Activated CD4-positive, alpha-beta memory T cell treated with anti-CD3 and anti-CD28 coated beads for 36 hours (primary cell): ENCODE measurements at regions not wholly inside any gene's neighbourhood (a gene's known extent, or its start where the extent isn't known, plus 50 kb on each side); places are given as distances from the start of the nearest gene placed in this dataset.
"Not testable (repeated sequence)": the region's sequence is repeated elsewhere in the genome, so short reads cannot be mapped to it uniquely, and the experiment has no call there.

Experiments used
- CTCF ChIA-PET: fragments of 350-600 bp; sonication (Branson Sonifier 250); formaldehyde crosslinking; loops from one replicate; lab custom pipeline; 2021; ENCODE audit warnings: antibody characterized with exemption, inconsistent platforms; lab: Charles Lee
- POLR2A ChIA-PET: fragments of 350-600 bp; sonication (Branson Sonifier 250); formaldehyde crosslinking; loops from one replicate; lab custom pipeline; 2021; ENCODE audit warnings: antibody characterized with exemption; lab: Charles Lee
- DNase-seq: peaks from one replicate; pipeline ENCODE4 v3.0.0-alpha.2; 2020
- H3K27ac Mint-ChIP-seq: one replicate; pipeline ENCODE4 v1.8.0; 2021; ENCODE audit warnings: mixed read lengths
- H3K27me3 Mint-ChIP-seq: one replicate; pipeline ENCODE4 v1.8.0; 2021; ENCODE audit warnings: mixed read lengths
- H3K36me3 Mint-ChIP-seq: one replicate; pipeline ENCODE4 v1.8.0; 2021; ENCODE audit warnings: mixed read lengths
- H3K4me1 Mint-ChIP-seq: one replicate; pipeline ENCODE4 v1.8.0; 2021; ENCODE audit warnings: low read depth, mixed read lengths
- H3K4me3 Mint-ChIP-seq: one replicate; pipeline ENCODE4 v1.8.0; 2021; ENCODE audit warnings: mild to moderate bottlenecking, mixed read lengths
- H3K9me3 Mint-ChIP-seq: one replicate; pipeline ENCODE4 v1.8.0; 2021; ENCODE audit warnings: mixed read lengths
- intact Hi-C: fragments of 100-400 bp; cut with micrococcal nuclease; formaldehyde crosslinking; loops from one replicate; pipeline ENCODE4 v1.15.1; 2023

- ChIA-PET CTCF (no interaction called here), POLR2A (no interaction called here)
- intact Hi-C loops, result no loop called here
- Mint-ChIP-seq H3K27ac (no peak overlapping the region), H3K4me3 (no peak overlapping the region), H3K36me3 (no peaks in the 10 kb centered on the region), H3K9me3 (no peaks in the 10 kb centered on the region), H3K4me1 (no peaks in the 10 kb centered on the region), H3K27me3 (peaks cover 3% of the 10 kb centered on the region)
- no peak for DNase-seq
These were observed 249.0 kb downstream of the SETD4 start for GRCh38 chr21:35811191-35811806.

DNA sequence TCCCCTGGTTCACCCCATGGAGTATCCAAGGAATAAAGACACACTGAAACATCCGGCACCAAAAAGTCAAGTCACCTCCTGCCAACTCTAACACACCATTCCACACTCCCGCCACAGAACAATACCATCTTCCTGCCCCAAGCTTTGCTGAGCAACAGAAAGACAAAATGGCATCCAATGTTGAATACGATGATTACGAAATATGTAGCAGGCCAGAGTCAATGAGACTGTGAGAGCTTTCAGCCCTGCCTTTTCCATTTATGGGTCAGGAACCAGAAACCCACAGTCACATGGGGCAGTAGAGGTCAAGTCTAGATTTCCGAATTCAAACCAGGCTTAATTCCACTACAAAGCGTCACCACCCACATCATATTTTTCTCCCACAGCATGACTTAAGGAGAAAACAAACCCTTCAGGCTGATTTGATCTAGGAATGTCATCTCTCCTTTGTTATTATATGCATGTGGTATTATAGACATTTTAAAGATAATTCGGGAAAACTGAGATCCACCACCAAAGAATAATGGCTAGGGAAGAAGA lies 249.8 kb downstream of the SETD4 start:
- no peaks in the 10 kb centered on the region for H3K36me3 Mint-ChIP-seq
- intact Hi-C loops, result no loop called here
- DNase-seq, result no peak
- CTCF ChIA-PET, result no interaction called here
- H3K27ac Mint-ChIP-seq, result no peak overlapping the region
- POLR2A ChIA-PET, result no interaction called here
- no peaks in the 10 kb centered on the region for H3K9me3 Mint-ChIP-seq
- no peaks in the 10 kb centered on the region for H3K4me1 Mint-ChIP-seq
- H3K27me3 Mint-ChIP-seq, result peaks cover 5% of the 10 kb centered on the region
- H3K4me3 Mint-ChIP-seq, result no peak overlapping the region

DNA sequence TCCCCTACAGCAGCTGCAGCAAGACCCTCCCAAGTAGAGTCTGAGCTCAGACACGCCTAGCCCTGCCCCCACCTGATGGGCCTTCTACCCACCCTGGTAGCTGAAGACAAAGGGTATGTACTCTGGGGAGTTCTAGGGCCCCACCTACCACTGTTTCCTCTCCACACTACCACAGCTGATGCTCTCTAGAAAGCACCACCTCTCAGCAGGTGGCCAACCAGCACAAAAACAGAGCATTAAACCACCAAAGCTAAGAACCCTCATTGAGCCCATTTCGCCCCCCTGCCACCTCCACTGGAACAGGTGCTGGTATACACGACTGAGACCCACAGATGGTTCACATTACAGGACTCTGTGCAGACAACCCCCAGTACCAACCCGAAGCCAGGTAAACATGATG lies 258.9 kb downstream of the SETD4 start:
- Mint-ChIP-seq H3K27me3 (peaks cover 17% of the 10 kb centered on the region), H3K9me3 (no peaks in the 10 kb centered on the region), H3K4me1 (no peaks in the 10 kb centered on the region), H3K27ac (no peak overlapping the region), H3K36me3 (no peaks in the 10 kb centered on the region), H3K4me3 (no peak overlapping the region)
- intact Hi-C loops, result no loop called here
- ChIA-PET CTCF (no interaction called here), POLR2A (no interaction called here)
- no peak for DNase-seq

DNA sequence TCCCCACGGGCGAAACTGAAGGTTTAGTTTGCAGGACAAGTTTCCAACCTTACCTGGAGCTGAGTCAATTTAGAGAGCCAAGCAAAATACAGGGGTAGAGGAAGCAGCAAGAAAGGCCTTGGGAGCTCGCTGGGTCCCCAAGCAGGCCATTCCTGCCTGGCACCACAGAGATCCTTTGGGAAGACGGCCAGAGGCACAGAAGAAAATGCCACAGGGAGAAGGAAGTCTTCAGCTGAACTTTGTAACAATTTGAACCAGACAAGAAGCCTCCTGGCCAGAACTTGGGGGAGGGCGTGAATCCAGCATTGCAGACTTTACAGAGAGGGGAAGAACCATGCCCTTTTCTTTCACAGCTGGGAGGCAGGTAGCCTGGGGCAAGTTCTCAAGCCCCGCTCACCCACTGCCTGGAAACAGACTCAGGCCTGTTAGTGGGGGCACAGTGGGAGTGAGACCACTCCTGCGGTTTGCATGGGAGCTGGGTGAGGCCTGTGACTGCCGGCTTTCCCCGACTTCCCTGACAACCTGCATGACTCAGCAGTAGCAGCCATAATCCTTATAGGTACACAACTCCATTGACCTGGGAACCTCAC lies 259.4 kb downstream of the SETD4 start:
- H3K9me3 Mint-ChIP-seq, H3K4me3 Mint-ChIP-seq, H3K4me1 Mint-ChIP-seq, DNase-seq, H3K36me3 Mint-ChIP-seq, CTCF ChIA-PET, intact Hi-C loops, H3K27ac Mint-ChIP-seq, POLR2A ChIA-PET: not testable (repeated sequence)
- peaks cover 16% of the 10 kb centered on the region for H3K27me3 Mint-ChIP-seq

DNA sequence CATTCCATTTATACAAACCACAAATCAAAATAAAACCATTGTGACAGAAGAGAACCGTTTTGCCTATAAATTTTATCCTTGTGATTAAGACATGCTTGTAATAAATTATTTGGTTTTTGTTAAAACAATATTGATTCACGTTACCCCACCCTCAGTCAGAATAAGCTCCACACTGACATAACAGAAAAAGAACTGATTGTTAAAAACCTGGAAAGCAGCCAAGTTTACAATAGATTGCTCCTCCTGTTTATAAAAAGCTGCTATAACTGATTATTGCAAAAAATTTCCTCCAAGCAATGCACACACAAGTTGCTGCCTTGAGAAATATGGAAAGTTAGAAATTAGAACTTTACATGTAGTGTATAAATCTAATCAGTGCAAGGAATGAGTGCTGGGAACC lies 263.5 kb downstream of the SETD4 start:
- H3K4me3 Mint-ChIP-seq, result no peak overlapping the region
- CTCF ChIA-PET, result no interaction called here

GRCh38 chr21:35794527-35794926 lies 265.8 kb downstream of the SETD4 start:
- H3K36me3 Mint-ChIP-seq, POLR2A ChIA-PET, intact Hi-C loops, H3K27ac Mint-ChIP-seq, H3K4me3 Mint-ChIP-seq, H3K9me3 Mint-ChIP-seq, H3K4me1 Mint-ChIP-seq, DNase-seq, CTCF ChIA-PET, H3K27me3 Mint-ChIP-seq: not testable (repeated sequence)

More for the DNA sequence above, 263.5 kb downstream of the SETD4 start:
- Mint-ChIP-seq H3K4me1 (no peaks in the 10 kb centered on the region), H3K9me3 (no peaks in the 10 kb centered on the region), H3K36me3 (no peaks in the 10 kb centered on the region), H3K27me3 (peaks cover 10% of the 10 kb centered on the region), H3K27ac (no peak overlapping the region)
- intact Hi-C loops, result no loop called here
- DNase-seq, result no peak
- POLR2A ChIA-PET, result no interaction called here

- no peaks in the 10 kb centered on the region for H3K9me3 Mint-ChIP-seq
- H3K36me3 Mint-ChIP-seq, result no peaks in the 10 kb centered on the region
- ChIA-PET CTCF (interaction anchor here (0.6 to 1.0 kb wide), 2 partner anchors 25 to 1047 kb away, joined by 3 read pairs; no protein-coding TSS in a partner anchor), POLR2A (no interaction called here)
- H3K4me3 Mint-ChIP-seq, result no peak overlapping the region
- no peaks in the 10 kb centered on the region for H3K4me1 Mint-ChIP-seq
- H3K27me3 Mint-ChIP-seq, result peaks cover 2% of the 10 kb centered on the region
- intact Hi-C loops, result no loop called here
- DNase-seq, result no peak
- H3K27ac Mint-ChIP-seq, result no peak overlapping the region
These were observed 267.6 kb downstream of the SETD4 start for GRCh38 chr21:35792569-35793305.

- no peaks in the 10 kb centered on the region for H3K9me3 Mint-ChIP-seq
- intact Hi-C loops, result no loop called here
- ChIA-PET CTCF (no interaction called here), POLR2A (no interaction called here)
- H3K36me3 Mint-ChIP-seq, result no peaks in the 10 kb centered on the region
- H3K27me3 Mint-ChIP-seq, result peaks cover 5% of the 10 kb centered on the region
- DNase-seq, result no peak
- H3K4me1 Mint-ChIP-seq, result no peaks in the 10 kb centered on the region
- no peak overlapping the region for H3K27ac Mint-ChIP-seq
- H3K4me3 Mint-ChIP-seq, result no peak overlapping the region
These were observed 268.6 kb downstream of the SETD4 start for GRCh38 chr21:35791541-35792325.

GRCh38 chr21:35783721-35784120 lies 276.6 kb downstream of the SETD4 start:
- Mint-ChIP-seq H3K4me1 (no peaks in the 10 kb centered on the region), H3K36me3 (no peaks in the 10 kb centered on the region), H3K9me3 (no peaks in the 10 kb centered on the region), H3K27ac (no peak overlapping the region), H3K4me3 (no peak overlapping the region), H3K27me3 (peaks cover 13% of the 10 kb centered on the region)
- CTCF ChIA-PET, result no interaction called here
- intact Hi-C loops, result no loop called here
- POLR2A ChIA-PET, result no interaction called here
- DNase-seq, result no peak

DNA sequence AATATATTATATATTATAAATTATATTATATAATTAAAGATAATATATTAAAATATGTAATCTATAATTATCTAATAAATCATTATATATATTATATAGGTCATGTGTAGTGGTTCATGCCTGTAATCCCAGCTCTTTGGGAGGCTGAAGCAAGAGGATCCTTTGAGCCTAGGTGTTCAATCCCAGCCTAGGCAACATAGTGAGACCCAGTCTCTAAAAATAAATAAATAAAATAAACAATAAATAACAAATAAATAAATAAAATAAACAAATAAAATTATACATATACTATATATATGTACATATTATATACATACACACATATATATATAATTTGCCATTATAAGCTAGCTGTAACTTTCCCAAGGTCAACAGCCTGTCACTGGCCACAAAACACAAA lies 277.7 kb downstream of the SETD4 start:
- Mint-ChIP-seq H3K27me3 (peaks cover 16% of the 10 kb centered on the region), H3K36me3 (no peaks in the 10 kb centered on the region), H3K9me3 (no peaks in the 10 kb centered on the region), H3K4me1 (no peaks in the 10 kb centered on the region), H3K4me3 (no peak overlapping the region), H3K27ac (no peak overlapping the region)
- DNase-seq, result no peak
- CTCF ChIA-PET, result no interaction called here
- intact Hi-C loops, result no loop called here
- POLR2A ChIA-PET, result no interaction called here

DNA sequence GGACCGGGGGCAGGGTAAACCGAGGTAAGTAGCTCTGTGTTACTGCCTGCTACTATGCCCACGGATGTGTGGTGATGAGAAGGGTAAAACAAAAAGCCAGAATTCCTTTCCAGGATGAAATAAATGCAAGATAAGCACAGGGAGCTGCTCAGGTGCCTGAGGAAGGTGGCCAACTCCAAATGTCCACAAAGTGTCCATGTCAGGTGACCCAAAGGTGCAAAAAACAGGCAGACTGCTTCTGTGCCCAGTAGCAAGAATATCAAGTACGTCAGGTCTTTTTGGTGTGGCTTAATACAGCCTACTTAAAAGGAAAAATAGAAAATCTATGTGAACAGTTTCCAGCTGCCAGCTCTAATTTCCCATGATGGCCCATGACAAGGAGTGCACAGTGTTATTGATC lies 279.3 kb downstream of the SETD4 start:
- intact Hi-C loops, result no loop called here
- Mint-ChIP-seq H3K27ac (no peak overlapping the region), H3K4me1 (no peaks in the 10 kb centered on the region), H3K36me3 (no peaks in the 10 kb centered on the region), H3K4me3 (no peak overlapping the region), H3K9me3 (no peaks in the 10 kb centered on the region), H3K27me3 (peaks cover 17% of the 10 kb centered on the region)
- CTCF ChIA-PET, result no interaction called here
- POLR2A ChIA-PET, result no interaction called here
- DNase-seq, result no peak
